Panc1 (cell line): ENCODE measurements at regions not wholly inside any gene's neighbourhood (a gene's known extent, or its start where the extent isn't known, plus 50 kb on each side); places are given as distances from the start of the nearest gene placed in this dataset.

Source experiments
- TF ChIP-seq, protein P1 (sequence below): fragments of 450-650 bp; IDR thresholded peaks from 2 replicates; pipeline ENCODE4 v1.5.1; 2017; ENCODE audit warnings: mild to moderate bottlenecking
- TF ChIP-seq, protein P2 (sequence below), 2 experiments: IDR thresholded peaks; 2 replicates each; pipeline ENCODE4 v1.6.1; 2011 to 2012; ENCODE audit warnings: low read depth in 2 of 2, control low read depth in 1 of 2, low read length in 1 of 2, mild to moderate bottlenecking in 1 of 2, moderate library complexity in 1 of 2; ENCODE audit not compliant: insufficient read depth in 1 of 2

DNA sequence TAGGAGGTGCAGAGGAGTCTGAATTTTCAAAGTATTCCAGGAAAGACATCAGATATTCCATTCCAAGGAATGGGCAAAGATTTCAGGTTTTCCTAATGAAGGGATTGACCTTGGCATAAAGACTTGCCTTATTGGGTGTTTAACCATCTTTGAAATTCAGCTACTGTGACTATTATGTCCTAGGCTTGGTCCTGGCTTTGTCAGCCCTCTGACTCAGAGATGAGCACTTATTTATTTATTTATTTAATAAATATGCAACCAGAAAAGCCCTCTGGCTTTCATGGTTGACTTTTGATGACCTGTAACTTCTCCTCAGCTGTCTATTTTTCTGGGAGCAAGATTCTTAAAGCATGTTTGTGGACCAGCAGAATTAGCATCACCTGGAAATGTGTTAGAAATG is 455.1 kb downstream of the KIF2B start:
- TF ChIP-seq, protein P1, sequence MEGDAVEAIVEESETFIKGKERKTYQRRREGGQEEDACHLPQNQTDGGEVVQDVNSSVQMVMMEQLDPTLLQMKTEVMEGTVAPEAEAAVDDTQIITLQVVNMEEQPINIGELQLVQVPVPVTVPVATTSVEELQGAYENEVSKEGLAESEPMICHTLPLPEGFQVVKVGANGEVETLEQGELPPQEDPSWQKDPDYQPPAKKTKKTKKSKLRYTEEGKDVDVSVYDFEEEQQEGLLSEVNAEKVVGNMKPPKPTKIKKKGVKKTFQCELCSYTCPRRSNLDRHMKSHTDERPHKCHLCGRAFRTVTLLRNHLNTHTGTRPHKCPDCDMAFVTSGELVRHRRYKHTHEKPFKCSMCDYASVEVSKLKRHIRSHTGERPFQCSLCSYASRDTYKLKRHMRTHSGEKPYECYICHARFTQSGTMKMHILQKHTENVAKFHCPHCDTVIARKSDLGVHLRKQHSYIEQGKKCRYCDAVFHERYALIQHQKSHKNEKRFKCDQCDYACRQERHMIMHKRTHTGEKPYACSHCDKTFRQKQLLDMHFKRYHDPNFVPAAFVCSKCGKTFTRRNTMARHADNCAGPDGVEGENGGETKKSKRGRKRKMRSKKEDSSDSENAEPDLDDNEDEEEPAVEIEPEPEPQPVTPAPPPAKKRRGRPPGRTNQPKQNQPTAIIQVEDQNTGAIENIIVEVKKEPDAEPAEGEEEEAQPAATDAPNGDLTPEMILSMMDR: no peak
- TF ChIP-seq, protein P2, sequence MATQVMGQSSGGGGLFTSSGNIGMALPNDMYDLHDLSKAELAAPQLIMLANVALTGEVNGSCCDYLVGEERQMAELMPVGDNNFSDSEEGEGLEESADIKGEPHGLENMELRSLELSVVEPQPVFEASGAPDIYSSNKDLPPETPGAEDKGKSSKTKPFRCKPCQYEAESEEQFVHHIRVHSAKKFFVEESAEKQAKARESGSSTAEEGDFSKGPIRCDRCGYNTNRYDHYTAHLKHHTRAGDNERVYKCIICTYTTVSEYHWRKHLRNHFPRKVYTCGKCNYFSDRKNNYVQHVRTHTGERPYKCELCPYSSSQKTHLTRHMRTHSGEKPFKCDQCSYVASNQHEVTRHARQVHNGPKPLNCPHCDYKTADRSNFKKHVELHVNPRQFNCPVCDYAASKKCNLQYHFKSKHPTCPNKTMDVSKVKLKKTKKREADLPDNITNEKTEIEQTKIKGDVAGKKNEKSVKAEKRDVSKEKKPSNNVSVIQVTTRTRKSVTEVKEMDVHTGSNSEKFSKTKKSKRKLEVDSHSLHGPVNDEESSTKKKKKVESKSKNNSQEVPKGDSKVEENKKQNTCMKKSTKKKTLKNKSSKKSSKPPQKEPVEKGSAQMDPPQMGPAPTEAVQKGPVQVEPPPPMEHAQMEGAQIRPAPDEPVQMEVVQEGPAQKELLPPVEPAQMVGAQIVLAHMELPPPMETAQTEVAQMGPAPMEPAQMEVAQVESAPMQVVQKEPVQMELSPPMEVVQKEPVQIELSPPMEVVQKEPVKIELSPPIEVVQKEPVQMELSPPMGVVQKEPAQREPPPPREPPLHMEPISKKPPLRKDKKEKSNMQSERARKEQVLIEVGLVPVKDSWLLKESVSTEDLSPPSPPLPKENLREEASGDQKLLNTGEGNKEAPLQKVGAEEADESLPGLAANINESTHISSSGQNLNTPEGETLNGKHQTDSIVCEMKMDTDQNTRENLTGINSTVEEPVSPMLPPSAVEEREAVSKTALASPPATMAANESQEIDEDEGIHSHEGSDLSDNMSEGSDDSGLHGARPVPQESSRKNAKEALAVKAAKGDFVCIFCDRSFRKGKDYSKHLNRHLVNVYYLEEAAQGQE (IDR thresholded peaks at IDR 0.05; ENCODE audit: insufficient read depth in 1 of 2, low read depth in 2 of 2, low read length in 1 of 2): no peak
